HEK293 (cell line): ENCODE measurements at regions not wholly inside any gene's neighbourhood (a gene's known extent, or its start where the extent isn't known, plus 50 kb on each side); places are given as distances from the start of the nearest gene placed in this dataset.
"Not testable (repeated sequence)": the region's sequence is repeated elsewhere in the genome, so short reads cannot be mapped to it uniquely, and the experiment has no call there.

Experiments
- CTCF ChIA-PET: fragments of 350-600 bp; formaldehyde crosslinking; extraction: SDS; loops from one replicate; lab custom pipeline; 2021; ENCODE audit warnings: antibody characterized with exemption; lab: Yijun Ruan, JAX
- POLR2A ChIA-PET: fragments of 300-600 bp; formaldehyde crosslinking; extraction: SDS; loops from one replicate; lab custom pipeline; 2020; ENCODE audit warnings: antibody characterized with exemption, inconsistent platforms; lab: Yijun Ruan, JAX
- H3K27ac ChIP-seq: fragments of 200-500 bp; sonication (Bioruptor generic); 2 replicates; pipeline ENCODE4 v1.5.1; 2014; ENCODE audit warnings: low read depth, low read length, control low read depth, inconsistent platforms; ENCODE audit errors: extremely low read depth
- H3K36me3 ChIP-seq, 2 experiments: fragments of 200-500 bp in 1 of 2; sonication (Bioruptor generic) in 1 of 2; 1 replicate in 1 of 2; 2 replicates in 1 of 2; pipeline ENCODE4 v1.5.1; 2014 to 2017; ENCODE audit warnings: inconsistent platforms in 2 of 2, low read length in 2 of 2; ENCODE audit not compliant: control insufficient read depth in 2 of 2, insufficient read depth in 1 of 2
- H3K4me1 ChIP-seq: fragments of 200-500 bp; sonication (Bioruptor generic); 2 replicates; pipeline ENCODE4 v1.5.1; 2014; ENCODE audit warnings: mild to moderate bottlenecking, low read length, inconsistent platforms; ENCODE audit not compliant: control insufficient read depth, insufficient read depth
- H3K4me3 ChIP-seq: 2 replicates; pipeline ENCODE4 v1.5.1; 2011; ENCODE audit warnings: low read depth, mild to moderate bottlenecking, control low read depth, low read length, moderate library complexity
- H3K9me3 ChIP-seq: fragments of 200-500 bp; sonication (Bioruptor generic); 2 replicates; pipeline ENCODE4 v1.5.1; 2014; ENCODE audit warnings: low read depth, low read length, inconsistent platforms; ENCODE audit not compliant: control insufficient read depth, insufficient read depth
- BCL11A ChIP-seq: fragments of 450-650 bp; formaldehyde crosslinking; IDR thresholded peaks from 2 replicates; pipeline ENCODE4 v1.5.1; 2016; ENCODE audit warnings: low read depth, missing biosample characterization, missing genetic modification characterization
- MYNN ChIP-seq: fragments of 450-650 bp; formaldehyde crosslinking; IDR thresholded peaks from 2 replicates; pipeline ENCODE4 v1.5.1; 2016; ENCODE audit warnings: missing biosample characterization, missing genetic modification characterization, borderline replicate concordance
- SETDB1 ChIP-seq: IDR thresholded peaks from one replicate; pipeline ENCODE4 v1.6.1; 2017; ENCODE audit warnings: mild to moderate bottlenecking, low read length, moderate library complexity, mixed read lengths; ENCODE audit not compliant: insufficient read length
- TRIM28 ChIP-seq: IDR thresholded peaks from 2 replicates; pipeline ENCODE4 v1.6.1; 2011; ENCODE audit warnings: low read length, control low read depth, borderline replicate concordance
- ZNF138 ChIP-seq: fragments of 450-650 bp; formaldehyde crosslinking; IDR thresholded peaks from 2 replicates; pipeline ENCODE4 v1.5.1; 2016; ENCODE audit warnings: missing biosample characterization, missing genetic modification characterization, borderline replicate concordance
- ZNF16 ChIP-seq: fragments of 450-650 bp; formaldehyde crosslinking; IDR thresholded peaks from 2 replicates; pipeline ENCODE4 v1.5.1; 2016; ENCODE audit warnings: low read depth, missing biosample characterization, missing genetic modification characterization
- ZNF184 ChIP-seq: fragments of 450-650 bp; IDR thresholded peaks from 2 replicates; pipeline ENCODE4 v1.5.1; 2018; ENCODE audit warnings: missing biosample characterization, mild to moderate bottlenecking, missing genetic modification characterization
- ZNF266 ChIP-seq: fragments of 450-650 bp; formaldehyde crosslinking; IDR thresholded peaks from 2 replicates; pipeline ENCODE4 v1.5.1; 2016; ENCODE audit warnings: missing biosample characterization, missing genetic modification characterization, low read depth
- ZNF354C ChIP-seq: fragments of 450-650 bp; formaldehyde crosslinking; IDR thresholded peaks from 2 replicates; pipeline ENCODE4 v1.5.1; 2016; ENCODE audit warnings: missing biosample characterization, missing genetic modification characterization, low read depth, borderline replicate concordance
- ZNF510 ChIP-seq: fragments of 450-650 bp; formaldehyde crosslinking; IDR thresholded peaks from 2 replicates; pipeline ENCODE4 v1.5.1; 2018; ENCODE audit warnings: mild to moderate bottlenecking, missing genetic modification characterization, missing biosample characterization; ENCODE audit not compliant: insufficient replicate concordance
- ZNF529 ChIP-seq: fragments of 450-650 bp; formaldehyde crosslinking; IDR thresholded peaks from 2 replicates; pipeline ENCODE4 v1.5.1; 2017; ENCODE audit warnings: missing genetic modification characterization, missing biosample characterization; ENCODE audit not compliant: insufficient replicate concordance
- ZNF530 ChIP-seq: fragments of 450-650 bp; formaldehyde crosslinking; IDR thresholded peaks from 2 replicates; pipeline ENCODE4 v1.5.1; 2016; ENCODE audit warnings: low read depth, missing biosample characterization, missing genetic modification characterization
- ZNF610 ChIP-seq: fragments of 450-650 bp; formaldehyde crosslinking; IDR thresholded peaks from 2 replicates; pipeline ENCODE4 v1.5.1; 2016; ENCODE audit warnings: missing biosample characterization, missing genetic modification characterization, borderline replicate concordance
- ZNF747 ChIP-seq: fragments of 450-650 bp; formaldehyde crosslinking; IDR thresholded peaks from 2 replicates; pipeline ENCODE4 v1.5.1; 2016; ENCODE audit warnings: missing biosample characterization, missing genetic modification characterization
- TF ChIP-seq, protein P1 (sequence below): fragments of 450-650 bp; formaldehyde crosslinking; IDR thresholded peaks from 2 replicates; pipeline ENCODE4 v1.5.1; 2016; ENCODE audit warnings: missing biosample characterization, missing genetic modification characterization
- TF ChIP-seq, protein P2 (sequence below): fragments of 450-650 bp; formaldehyde crosslinking; IDR thresholded peaks from 2 replicates; pipeline ENCODE4 v1.5.1; 2017; ENCODE audit warnings: missing biosample characterization, mild to moderate bottlenecking, missing genetic modification characterization, moderate library complexity
- TF ChIP-seq, protein P3 (sequence below): fragments of 450-650 bp; formaldehyde crosslinking; IDR thresholded peaks from 2 replicates; pipeline ENCODE4 v1.5.1; 2016; ENCODE audit warnings: missing biosample characterization, missing genetic modification characterization
- TF ChIP-seq, protein P4 (sequence below): fragments of 450-650 bp; formaldehyde crosslinking; IDR thresholded peaks from 2 replicates; pipeline ENCODE4 v1.5.1; 2016; ENCODE audit warnings: missing biosample characterization, missing genetic modification characterization
- TF ChIP-seq, protein P5 (sequence below): fragments of 450-650 bp; formaldehyde crosslinking; IDR thresholded peaks from 2 replicates; pipeline ENCODE4 v1.5.1; 2016; ENCODE audit warnings: missing biosample characterization, missing genetic modification characterization
- TF ChIP-seq, protein P6 (sequence below): sonication (generic); formaldehyde crosslinking; IDR thresholded peaks from 2 replicates; pipeline ENCODE4 v1.8.1; 2022; ENCODE audit warnings: mild to moderate bottlenecking, moderate library complexity, missing genetic modification reagents

DNA sequence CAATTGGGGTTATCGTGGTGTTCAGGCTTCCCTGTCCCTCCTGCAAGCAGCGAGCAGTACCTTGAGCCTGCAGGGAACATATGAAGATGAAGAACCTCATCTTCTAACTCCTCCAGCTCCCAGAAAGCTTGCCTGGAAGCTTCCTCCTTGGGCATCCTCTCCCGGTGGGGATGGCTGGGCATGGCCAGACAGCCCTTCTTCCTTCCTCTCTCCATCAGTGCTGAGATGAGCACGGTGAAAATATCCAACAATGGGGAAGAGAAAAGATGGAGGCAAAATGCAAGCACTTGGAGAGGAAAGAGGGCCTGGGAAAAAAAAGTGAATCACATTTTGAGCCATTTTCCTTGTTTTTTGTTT lies 107.7 kb upstream of the FOXA2 start (continued):
- TF ChIP-seq, protein P1, sequence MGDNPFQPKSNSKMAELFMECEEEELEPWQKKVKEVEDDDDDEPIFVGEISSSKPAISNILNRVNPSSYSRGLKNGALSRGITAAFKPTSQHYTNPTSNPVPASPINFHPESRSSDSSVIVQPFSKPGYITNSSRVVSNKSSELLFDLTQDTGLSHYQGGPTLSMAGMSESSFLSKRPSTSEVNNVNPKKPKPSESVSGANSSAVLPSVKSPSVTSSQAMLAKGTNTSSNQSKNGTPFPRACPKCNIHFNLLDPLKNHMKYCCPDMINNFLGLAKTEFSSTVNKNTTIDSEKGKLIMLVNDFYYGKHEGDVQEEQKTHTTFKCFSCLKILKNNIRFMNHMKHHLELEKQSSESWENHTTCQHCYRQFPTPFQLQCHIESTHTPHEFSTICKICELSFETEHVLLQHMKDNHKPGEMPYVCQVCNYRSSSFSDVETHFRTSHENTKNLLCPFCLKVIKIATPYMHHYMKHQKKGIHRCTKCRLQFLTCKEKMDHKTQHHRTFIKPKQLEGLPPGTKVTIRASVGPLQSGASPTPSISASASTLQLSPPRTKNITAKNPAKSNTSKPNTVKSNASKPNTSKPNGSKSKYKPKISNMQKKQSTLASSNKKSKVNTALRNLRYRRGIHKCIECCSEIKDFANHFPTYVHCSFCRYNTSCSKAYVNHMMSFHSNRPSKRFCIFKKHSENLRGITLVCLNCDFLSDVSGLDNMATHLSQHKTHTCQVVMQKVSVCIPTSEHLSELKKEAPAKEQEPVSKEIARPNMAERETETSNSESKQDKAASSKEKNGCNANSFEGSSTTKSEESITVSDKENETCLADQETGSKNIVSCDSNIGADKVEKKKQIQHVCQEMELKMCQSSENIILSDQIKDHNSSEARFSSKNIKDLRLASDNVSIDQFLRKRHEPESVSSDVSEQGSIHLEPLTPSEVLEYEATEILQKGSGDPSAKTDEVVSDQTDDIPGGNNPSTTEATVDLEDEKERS (tag by site-specific recombination), result no peak
- TF ChIP-seq ZNF138 (tag by site-specific recombination), result no peak
- TF ChIP-seq, protein P2, sequence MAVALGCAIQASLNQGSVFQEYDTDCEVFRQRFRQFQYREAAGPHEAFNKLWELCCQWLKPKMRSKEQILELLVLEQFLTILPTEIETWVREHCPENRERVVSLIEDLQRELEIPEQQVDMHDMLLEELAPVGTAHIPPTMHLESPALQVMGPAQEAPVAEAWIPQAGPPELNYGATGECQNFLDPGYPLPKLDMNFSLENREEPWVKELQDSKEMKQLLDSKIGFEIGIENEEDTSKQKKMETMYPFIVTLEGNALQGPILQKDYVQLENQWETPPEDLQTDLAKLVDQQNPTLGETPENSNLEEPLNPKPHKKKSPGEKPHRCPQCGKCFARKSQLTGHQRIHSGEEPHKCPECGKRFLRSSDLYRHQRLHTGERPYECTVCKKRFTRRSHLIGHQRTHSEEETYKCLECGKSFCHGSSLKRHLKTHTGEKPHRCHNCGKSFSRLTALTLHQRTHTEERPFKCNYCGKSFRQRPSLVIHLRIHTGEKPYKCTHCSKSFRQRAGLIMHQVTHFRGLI (tag by site-specific recombination), result no peak

DNA sequence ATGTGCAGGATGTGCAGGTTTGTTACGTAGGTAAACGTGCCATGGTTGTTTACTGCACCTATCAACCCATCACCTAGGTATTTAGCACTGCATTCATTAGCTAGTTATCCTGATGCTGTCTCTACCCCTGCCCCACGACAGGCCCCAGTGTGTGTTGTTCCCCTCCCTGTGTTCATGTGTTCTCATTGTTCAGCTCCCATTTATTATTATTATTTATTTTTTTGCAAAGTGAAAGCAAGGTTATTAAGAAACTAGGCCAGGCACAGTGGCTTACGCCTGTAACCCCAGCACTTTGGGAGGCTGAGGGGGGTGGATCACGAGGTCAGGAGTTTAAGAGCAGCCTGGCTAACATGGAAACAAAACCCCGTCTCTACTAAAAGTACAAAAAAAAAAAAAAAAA lies 108.2 kb upstream of the FOXA2 start:
- ChIA-PET POLR2A (interaction anchor here (0.7 to 1.3 kb wide), 2 partner anchors 25 to 657 kb away, joined by 4 read pairs; no protein-coding TSS in a partner anchor), CTCF (interaction anchor here (0.6 to 4.5 kb wide), 31 partner anchors 8 to 649 kb away, joined by 3 to 57 read pairs (median 5); partner anchors contain the start of gene THBD)
- not testable (repeated sequence) for H3K4me1 ChIP-seq, H3K4me3 ChIP-seq, H3K36me3 ChIP-seq, H3K27ac ChIP-seq, H3K9me3 ChIP-seq

DNA sequence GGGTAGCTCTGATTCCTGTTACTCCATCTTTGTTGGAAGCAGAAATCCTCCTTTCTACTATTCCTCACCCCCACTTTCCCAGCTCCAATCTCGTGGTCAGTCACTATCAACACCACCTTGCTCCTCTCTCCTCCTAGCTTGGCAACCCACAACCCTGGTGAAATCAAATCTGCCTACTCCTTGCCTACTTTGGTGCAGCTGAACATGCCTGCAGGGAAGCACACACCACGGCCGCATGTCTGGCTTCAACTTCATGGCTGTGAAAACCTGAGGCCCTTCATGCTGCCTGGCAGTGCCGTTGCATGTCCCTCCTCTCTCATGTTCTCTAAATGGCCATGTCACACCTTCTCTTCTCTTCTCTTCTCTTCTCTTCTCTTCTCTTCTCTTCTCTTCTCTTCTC lies 112.4 kb upstream of the FOXA2 start:
- H3K9me3 ChIP-seq, result no peaks in the 10 kb centered on the region
- no peak overlapping the region for H3K4me3 ChIP-seq
- no peak overlapping the region for H3K27ac ChIP-seq
- ChIA-PET CTCF (interaction anchor here (0.7 to 2.5 kb wide), 5 partner anchors 11 to 365 kb away, joined by 3 to 9 read pairs (median 5); no protein-coding TSS in a partner anchor), POLR2A (no interaction called here)
- no peaks in the 10 kb centered on the region for H3K4me1 ChIP-seq
- H3K36me3 ChIP-seq, result no peaks in the 10 kb centered on the region
- TF ChIP-seq, protein P3, sequence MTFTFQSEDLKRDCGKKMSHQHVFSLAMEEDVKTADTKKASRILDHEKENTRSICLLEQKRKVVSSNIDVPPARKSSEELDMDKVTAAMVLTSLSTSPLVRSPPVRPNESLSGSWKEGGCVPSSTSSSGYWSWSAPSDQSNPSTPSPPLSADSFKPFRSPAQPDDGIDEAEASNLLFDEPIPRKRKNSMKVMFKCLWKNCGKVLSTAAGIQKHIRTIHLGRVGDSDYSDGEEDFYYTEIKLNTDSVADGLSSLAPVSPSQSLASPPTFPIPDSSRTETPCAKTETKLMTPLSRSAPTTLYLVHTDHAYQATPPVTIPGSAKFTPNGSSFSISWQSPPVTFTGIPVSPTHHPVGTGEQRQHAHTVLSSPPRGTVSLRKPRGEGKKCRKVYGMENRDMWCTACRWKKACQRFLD (tag by site-specific recombination), result no peak
- TF ChIP-seq, protein P4, sequence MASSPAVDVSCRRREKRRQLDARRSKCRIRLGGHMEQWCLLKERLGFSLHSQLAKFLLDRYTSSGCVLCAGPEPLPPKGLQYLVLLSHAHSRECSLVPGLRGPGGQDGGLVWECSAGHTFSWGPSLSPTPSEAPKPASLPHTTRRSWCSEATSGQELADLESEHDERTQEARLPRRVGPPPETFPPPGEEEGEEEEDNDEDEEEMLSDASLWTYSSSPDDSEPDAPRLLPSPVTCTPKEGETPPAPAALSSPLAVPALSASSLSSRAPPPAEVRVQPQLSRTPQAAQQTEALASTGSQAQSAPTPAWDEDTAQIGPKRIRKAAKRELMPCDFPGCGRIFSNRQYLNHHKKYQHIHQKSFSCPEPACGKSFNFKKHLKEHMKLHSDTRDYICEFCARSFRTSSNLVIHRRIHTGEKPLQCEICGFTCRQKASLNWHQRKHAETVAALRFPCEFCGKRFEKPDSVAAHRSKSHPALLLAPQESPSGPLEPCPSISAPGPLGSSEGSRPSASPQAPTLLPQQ (tag by site-specific recombination), result no peak
- TF ChIP-seq MYNN (tag by site-specific recombination) (no peak), ZNF530 (no peak), ZNF529 (tag by site-specific recombination) (no peak), BCL11A (tag by site-specific recombination) (no peak), ZNF510 (no peak), TRIM28 (no peak), ZNF184 (no peak), ZNF16 (no peak), SETDB1 (no peak), ZNF266 (no peak), ZNF354C (no peak), ZNF747 (tag by site-specific recombination) (no peak), ZNF610 (no peak)
- TF ChIP-seq, protein P5, sequence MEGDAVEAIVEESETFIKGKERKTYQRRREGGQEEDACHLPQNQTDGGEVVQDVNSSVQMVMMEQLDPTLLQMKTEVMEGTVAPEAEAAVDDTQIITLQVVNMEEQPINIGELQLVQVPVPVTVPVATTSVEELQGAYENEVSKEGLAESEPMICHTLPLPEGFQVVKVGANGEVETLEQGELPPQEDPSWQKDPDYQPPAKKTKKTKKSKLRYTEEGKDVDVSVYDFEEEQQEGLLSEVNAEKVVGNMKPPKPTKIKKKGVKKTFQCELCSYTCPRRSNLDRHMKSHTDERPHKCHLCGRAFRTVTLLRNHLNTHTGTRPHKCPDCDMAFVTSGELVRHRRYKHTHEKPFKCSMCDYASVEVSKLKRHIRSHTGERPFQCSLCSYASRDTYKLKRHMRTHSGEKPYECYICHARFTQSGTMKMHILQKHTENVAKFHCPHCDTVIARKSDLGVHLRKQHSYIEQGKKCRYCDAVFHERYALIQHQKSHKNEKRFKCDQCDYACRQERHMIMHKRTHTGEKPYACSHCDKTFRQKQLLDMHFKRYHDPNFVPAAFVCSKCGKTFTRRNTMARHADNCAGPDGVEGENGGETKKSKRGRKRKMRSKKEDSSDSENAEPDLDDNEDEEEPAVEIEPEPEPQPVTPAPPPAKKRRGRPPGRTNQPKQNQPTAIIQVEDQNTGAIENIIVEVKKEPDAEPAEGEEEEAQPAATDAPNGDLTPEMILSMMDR (tag by site-specific recombination), result no peak
- TF ChIP-seq, protein P6, sequence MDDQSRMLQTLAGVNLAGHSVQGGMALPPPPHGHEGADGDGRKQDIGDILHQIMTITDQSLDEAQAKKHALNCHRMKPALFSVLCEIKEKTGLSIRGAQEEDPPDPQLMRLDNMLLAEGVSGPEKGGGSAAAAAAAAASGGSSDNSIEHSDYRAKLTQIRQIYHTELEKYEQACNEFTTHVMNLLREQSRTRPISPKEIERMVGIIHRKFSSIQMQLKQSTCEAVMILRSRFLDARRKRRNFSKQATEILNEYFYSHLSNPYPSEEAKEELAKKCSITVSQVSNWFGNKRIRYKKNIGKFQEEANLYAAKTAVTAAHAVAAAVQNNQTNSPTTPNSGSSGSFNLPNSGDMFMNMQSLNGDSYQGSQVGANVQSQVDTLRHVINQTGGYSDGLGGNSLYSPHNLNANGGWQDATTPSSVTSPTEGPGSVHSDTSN (CRISPR knock-in tag), result no peak
